DND-41 (cell line): ENCODE measurements at regions not wholly inside any gene's neighbourhood (a gene's known extent, or its start where the extent isn't known, plus 50 kb on each side); places are given as distances from the start of the nearest gene placed in this dataset.

Experiments
- ATAC-seq: fragments of 200-7000 bp; cut with Tn5 transposase; 3 replicates; pipeline ENCODE4 v1.9.1; 2021; ENCODE audit warnings: low read depth; ENCODE audit not compliant: insufficient read depth
- DNase-seq: peaks from one replicate; pipeline ENCODE4 v3.0.0-alpha.2; 2020
- H2AFZ ChIP-seq: 2 replicates; pipeline ENCODE4 v1.6.0; 2012; ENCODE audit warnings: low read depth, low read length
- H3K27ac ChIP-seq: 2 replicates; pipeline ENCODE4 v1.5.1; 2012; ENCODE audit warnings: low read length, inconsistent platforms
- H3K27me3 ChIP-seq: fragments of 200-600 bp; sonication (generic); 2 replicates; pipeline ENCODE4 v1.6.0; 2012; ENCODE audit warnings: low read length, mild to moderate bottlenecking, inconsistent platforms; ENCODE audit not compliant: insufficient read depth, poor library complexity
- H3K36me3 ChIP-seq: 2 replicates; pipeline ENCODE4 v1.5.1; 2012; ENCODE audit warnings: low read length, inconsistent platforms; ENCODE audit not compliant: insufficient read depth
- H3K4me1 ChIP-seq: 2 replicates; pipeline ENCODE4 v1.5.1; 2012; ENCODE audit warnings: mild to moderate bottlenecking, low read length; ENCODE audit not compliant: insufficient read depth
- H3K4me2 ChIP-seq: 2 replicates; pipeline ENCODE4 v1.6.0; 2012; ENCODE audit warnings: mild to moderate bottlenecking, moderate library complexity, low read length, inconsistent platforms; ENCODE audit not compliant: insufficient read depth
- H3K4me3 ChIP-seq, 2 experiments: fragments of 200-600 bp in 1 of 2; shearing (Covaris generic) in 1 of 2; 2 replicates each; pipeline ENCODE4 v1.5.1; 2012 to 2016; ENCODE audit warnings: inconsistent platforms in 2 of 2, low read length in 2 of 2, mild to moderate bottlenecking in 2 of 2, low read depth in 1 of 2, moderate library complexity in 1 of 2
- H3K79me2 ChIP-seq: 2 replicates; pipeline ENCODE4 v1.6.0; 2012; ENCODE audit warnings: low read length, inconsistent platforms; ENCODE audit not compliant: insufficient read depth
- H3K9ac ChIP-seq: 2 replicates; pipeline ENCODE4 v1.6.0; 2012; ENCODE audit warnings: low read depth, mild to moderate bottlenecking, inconsistent platforms, low read length, moderate library complexity
- H3K9me3 ChIP-seq: 2 replicates; pipeline ENCODE4 v1.5.1; 2012; ENCODE audit warnings: low read length, moderate library complexity, mild to moderate bottlenecking, inconsistent platforms; ENCODE audit not compliant: insufficient read depth, severe bottlenecking
- H4K20me1 ChIP-seq: 2 replicates; pipeline ENCODE4 v1.6.0; 2012; ENCODE audit warnings: low read length; ENCODE audit not compliant: insufficient read depth
- EZH2 ChIP-seq: IDR thresholded peaks from 3 replicates; pipeline ENCODE4 v1.6.1; 2012; ENCODE audit warnings: borderline replicate concordance, low read depth, mild to moderate bottlenecking, moderate library complexity, low read length, inconsistent platforms; ENCODE audit not compliant: severe bottlenecking
- TF ChIP-seq, protein P1 (sequence below): IDR thresholded peaks from 2 replicates; pipeline ENCODE4 v1.5.1; 2012; ENCODE audit warnings: borderline replicate concordance, low read length, moderate library complexity, mild to moderate bottlenecking; ENCODE audit not compliant: poor library complexity, severe bottlenecking; ENCODE audit errors: extremely low read depth

DNA sequence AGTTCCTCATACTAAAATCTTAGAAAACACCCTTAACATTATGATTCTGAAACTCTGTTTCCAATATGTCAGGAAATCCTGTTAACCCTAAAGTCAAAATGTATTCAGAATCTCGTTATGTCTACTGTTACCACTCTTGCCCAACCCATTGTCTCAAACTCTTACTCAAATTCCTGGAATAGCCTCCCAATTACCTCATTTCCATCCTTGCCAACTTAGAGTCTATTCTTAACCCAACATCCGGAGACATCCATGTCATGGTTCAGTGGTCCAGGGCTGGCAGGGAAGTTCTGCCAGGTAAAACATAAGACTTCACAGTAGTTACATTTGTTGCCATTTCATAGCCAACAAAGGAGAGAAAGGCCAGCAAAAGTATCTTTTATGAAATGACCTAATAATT, 593.9 kb downstream of the PYDC2 start:
- Histone ChIP-seq H3K4me2 (no peak overlapping the region), H3K27ac (no peak overlapping the region), H3K36me3 (no peaks in the 10 kb centered on the region), H2AFZ (no peak overlapping the region), H3K4me1 (no peaks in the 10 kb centered on the region), H3K79me2 (no peaks in the 10 kb centered on the region), H3K27me3 (no peaks in the 10 kb centered on the region), H3K9ac (no peak overlapping the region), H3K9me3 (no peaks in the 10 kb centered on the region), H4K20me1 (no peaks in the 10 kb centered on the region), H3K4me3 (no peak overlapping the region)
- ATAC-seq (no peak), DNase-seq (no peak)
- TF ChIP-seq, protein P1, sequence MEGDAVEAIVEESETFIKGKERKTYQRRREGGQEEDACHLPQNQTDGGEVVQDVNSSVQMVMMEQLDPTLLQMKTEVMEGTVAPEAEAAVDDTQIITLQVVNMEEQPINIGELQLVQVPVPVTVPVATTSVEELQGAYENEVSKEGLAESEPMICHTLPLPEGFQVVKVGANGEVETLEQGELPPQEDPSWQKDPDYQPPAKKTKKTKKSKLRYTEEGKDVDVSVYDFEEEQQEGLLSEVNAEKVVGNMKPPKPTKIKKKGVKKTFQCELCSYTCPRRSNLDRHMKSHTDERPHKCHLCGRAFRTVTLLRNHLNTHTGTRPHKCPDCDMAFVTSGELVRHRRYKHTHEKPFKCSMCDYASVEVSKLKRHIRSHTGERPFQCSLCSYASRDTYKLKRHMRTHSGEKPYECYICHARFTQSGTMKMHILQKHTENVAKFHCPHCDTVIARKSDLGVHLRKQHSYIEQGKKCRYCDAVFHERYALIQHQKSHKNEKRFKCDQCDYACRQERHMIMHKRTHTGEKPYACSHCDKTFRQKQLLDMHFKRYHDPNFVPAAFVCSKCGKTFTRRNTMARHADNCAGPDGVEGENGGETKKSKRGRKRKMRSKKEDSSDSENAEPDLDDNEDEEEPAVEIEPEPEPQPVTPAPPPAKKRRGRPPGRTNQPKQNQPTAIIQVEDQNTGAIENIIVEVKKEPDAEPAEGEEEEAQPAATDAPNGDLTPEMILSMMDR, result no peak
- TF ChIP-seq EZH2, result no peak

DNA sequence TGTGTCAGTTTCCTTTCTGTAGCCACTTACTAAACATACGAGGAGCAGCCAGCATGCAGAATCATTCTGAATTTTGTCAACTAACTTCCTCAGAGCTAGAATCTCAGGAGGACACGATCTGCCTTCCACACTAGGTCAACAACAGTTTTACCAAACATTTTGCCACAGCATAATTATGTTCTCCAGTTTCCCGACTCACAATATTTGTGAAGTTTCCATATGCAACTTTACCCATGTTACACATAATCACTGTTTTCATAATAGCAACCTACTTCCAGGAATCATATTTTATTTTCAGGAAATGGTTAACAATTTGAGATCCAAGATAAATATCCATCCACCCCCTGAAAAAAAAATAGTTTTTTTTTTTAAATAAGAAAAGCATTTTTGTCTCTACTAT, 595.0 kb downstream of the PYDC2 start:
- no peaks in the 10 kb centered on the region for H3K4me1 ChIP-seq
- H3K36me3 ChIP-seq, result no peaks in the 10 kb centered on the region
- H4K20me1 ChIP-seq, result no peaks in the 10 kb centered on the region
- no peak overlapping the region for H3K27ac ChIP-seq
- H2AFZ ChIP-seq, result no peak overlapping the region
- DNase-seq (no peak), ATAC-seq (no peak)
- H3K4me3 ChIP-seq, result no peak overlapping the region
- H3K27me3 ChIP-seq, result no peaks in the 10 kb centered on the region
- TF ChIP-seq, protein P1, result no peak
- no peak for TF ChIP-seq EZH2
- H3K9ac ChIP-seq, result no peak overlapping the region
- H3K4me2 ChIP-seq, result no peak overlapping the region
- no peaks in the 10 kb centered on the region for H3K9me3 ChIP-seq
- no peaks in the 10 kb centered on the region for H3K79me2 ChIP-seq

DNA sequence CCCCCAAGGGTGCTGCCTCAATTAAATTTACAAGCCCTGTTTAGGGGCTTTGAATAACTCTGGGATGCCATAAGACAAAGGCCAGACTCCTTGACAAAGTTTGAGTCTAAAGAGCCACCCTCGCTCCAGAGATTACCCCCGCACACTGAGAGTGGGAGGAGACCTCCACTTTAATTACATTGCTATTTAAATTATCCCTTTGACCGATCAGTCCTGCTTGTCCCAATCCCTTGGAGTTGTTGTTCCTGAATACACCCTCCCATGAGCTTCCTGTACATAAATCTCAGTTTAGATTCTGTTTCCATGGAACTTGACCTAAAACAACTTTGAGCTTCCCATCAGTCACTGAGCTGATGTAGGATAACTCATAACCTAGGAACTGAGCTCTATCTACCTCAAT, 596.3 kb downstream of the PYDC2 start:
- Histone ChIP-seq H3K9me3 (no peaks in the 10 kb centered on the region), H3K79me2 (no peaks in the 10 kb centered on the region), H3K36me3 (no peaks in the 10 kb centered on the region), H4K20me1 (no peaks in the 10 kb centered on the region), H3K4me1 (no peaks in the 10 kb centered on the region), H3K4me2 (no peak overlapping the region), H3K4me3 (no peak overlapping the region), H3K27ac (no peak overlapping the region), H3K9ac (no peak overlapping the region), H3K27me3 (no peaks in the 10 kb centered on the region), H2AFZ (no peak overlapping the region)
- TF ChIP-seq, protein P1, result no peak
- TF ChIP-seq EZH2, result no peak
- no peak for ATAC-seq
- DNase-seq, result no peak
